T-helper 9 cell (primary cell): ENCODE measurements at regions not wholly inside any gene's neighbourhood (a gene's known extent, or its start where the extent isn't known, plus 50 kb on each side); places are given as distances from the start of the nearest gene placed in this dataset.

ENCODE experiments used
- DNase-seq: peaks from one replicate; pipeline ENCODE4 v3.0.0-alpha.2; 2020

- DNase-seq: no peak
Observed at GRCh38 chr16:86166414-86166813, 267.5 kb downstream of the IRF8 start.

DNA sequence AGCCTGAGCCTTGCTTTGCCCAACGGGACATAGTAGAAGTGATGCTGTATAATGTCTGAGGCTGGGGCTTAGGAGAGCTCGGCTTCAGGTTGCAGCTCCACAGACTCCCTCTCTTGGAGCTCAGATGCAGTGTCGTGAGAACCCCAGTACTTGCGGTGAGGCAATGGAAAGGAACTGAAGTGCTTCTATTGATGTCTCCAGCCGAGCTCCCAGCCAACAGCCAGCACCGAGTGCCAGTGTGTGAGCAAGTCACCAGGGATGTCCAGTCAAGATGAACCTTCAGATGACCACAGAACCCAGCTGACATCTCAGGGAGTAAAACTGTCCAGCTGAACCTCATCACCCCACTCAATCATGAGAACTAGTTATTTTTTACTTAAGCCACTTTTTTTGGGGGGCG is 268.1 kb downstream of the IRF8 start:
- DNase-seq: no peak

DNA sequence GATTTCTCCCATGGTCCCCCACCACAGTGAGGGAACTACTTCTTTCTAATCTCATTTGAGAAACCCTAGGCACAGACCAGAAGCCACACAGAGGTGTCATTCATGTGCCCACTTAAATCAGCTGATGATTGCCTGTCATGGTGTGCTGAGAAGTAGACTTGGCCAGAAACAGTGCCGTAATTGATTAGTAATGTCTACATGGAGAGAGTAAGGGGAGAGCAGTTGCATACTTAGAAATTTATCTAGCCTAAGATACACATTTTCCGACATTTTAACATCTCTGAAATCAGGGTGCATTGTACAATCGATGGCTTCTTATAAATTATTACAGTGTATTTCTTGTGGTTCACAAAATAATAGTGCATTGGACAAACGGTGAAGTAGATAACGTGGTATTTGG is 271.8 kb downstream of the IRF8 start:
- no peak for DNase-seq

- no peak for DNase-seq
Observed at GRCh38 chr16:86171329-86171728, 272.4 kb downstream of the IRF8 start.

- no peak for DNase-seq
Observed at GRCh38 chr16:86175816-86176215, 276.9 kb downstream of the IRF8 start.

GRCh38 chr16:86176462-86176861 is 277.5 kb downstream of the IRF8 start:
- DNase-seq: no peak

GRCh38 chr16:86180244-86180643 is 281.3 kb downstream of the IRF8 start:
- DNase-seq: no peak

DNA sequence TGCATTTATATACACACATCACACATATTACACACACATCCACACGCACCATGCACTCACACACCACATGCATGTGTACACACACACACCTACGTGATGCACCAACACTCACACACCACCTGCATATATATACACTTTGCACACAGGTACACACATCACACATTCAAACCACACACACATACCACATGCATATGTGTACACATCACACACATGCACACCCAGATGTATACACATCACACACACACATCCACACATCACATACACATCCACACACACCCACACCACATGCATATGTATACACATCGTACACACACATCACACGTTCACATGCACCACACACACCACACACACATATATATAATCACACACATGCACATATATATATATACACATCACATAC is 281.8 kb downstream of the IRF8 start:
- DNase-seq: no peak

DNA sequence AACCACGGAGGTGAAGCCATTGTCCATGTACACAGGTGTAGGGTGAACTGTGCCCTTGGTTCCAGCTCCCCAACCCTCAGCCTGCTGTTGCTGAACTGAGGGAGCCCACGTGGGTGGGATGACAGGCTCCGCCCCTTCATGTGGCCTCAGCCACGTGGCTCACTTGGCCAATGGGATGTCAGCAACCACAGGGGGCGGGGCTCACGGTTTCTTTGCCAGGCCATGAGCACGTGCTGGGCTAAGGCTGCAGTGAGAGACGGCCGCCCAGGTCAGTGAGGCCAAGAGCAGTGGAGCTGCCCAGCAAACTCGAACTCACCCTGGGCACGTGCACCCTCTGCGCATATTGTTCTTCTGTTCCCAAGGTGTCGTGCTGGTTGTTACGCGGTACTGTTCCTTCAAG is 282.6 kb downstream of the IRF8 start:
- DNase-seq: no peak

DNA sequence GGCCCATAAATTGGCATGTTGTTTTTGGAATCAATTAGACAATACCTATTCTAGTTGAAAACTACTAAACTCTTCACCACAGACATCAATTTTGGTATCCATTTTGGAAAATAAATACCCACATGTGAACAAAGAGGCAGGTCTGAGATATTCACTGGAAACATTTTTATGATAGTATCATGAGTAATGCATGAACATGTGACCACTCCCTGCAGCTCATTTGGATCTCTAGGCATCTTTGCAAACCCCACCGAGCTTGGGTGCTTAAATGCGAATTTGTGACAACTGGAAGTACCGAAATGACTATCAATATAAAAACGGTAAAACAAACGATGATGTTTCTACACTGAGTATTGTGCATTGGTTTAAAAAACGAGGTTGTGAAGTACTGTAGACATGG is 285.2 kb downstream of the IRF8 start:
- no peak for DNase-seq

DNA sequence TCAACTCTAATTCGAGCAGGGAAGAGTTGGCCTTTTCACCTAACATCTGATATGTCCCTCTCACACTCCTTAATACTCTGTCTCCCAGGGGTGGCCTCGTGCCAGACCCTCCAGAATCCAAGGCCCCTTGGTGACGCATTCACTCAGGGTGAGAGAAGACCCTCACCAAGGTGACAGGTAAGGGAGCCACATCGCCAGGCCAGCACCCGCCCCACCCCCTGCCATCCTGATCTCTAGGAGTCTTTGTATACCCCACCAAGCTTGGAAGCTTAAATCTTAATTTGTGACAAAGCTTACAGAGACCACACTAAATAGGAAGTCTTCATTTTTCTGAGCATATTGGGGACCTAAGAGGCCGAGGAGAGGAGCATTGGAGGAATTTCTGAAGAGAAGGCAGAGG is 286.1 kb downstream of the IRF8 start:
- no peak for DNase-seq

DNA sequence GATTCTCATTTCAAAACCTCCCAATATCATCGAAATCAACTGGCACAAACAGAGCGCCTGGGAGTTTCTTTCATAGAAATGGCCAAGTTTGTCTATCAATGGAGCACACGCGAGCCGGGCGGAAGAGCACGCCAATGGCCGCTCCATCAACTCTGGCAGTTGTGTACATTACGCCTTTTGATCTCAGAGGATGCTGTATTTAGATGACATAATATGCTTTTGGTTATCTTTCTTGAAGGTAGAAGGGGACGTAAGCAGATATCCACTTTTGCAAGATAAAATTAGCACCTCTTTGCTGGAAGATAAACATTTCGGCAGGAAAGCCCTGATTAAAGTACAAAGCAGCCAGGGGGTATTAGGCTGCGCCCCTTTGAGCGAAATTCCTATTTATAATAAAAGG is 287.4 kb downstream of the IRF8 start:
- no peak for DNase-seq

DNA sequence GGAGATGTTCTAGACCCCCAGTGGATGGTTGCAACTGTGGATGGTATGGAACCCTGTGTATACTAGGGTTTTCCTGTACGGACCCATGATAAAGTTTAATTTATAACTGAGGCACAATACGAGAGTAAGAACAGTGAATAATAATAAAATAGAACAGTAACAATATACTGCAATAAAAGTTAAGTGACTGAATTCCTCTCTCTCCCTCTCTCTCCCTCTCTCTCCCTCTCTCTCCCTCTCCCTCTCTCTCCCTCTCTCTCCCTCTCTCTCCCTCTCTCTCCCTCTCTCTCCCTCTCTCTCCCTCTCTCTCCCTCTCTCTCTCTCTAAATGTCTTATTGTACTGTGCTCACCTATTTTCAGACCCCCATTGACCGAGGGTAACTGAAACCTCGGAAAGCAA is 291.0 kb downstream of the IRF8 start:
- DNase-seq: no peak

DNA sequence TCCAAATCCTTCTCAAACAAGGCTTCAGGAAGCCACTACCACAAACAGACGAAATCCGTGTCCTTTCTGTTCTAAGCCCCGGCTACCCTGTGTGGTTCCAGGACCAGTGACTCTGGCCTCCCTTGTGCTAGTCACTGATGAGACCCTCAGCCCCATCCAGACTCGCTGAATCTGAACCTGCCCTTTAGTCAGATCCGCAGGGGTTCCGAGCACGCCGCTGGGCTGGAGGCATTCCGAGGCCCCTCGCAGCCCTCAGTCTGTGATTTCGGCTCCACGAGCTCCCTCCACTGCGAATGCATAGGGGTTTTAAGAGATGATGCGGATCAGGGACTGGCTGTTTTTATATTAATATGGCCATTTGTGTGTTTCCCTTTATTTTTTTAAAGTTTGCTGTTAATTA is 292.7 kb downstream of the IRF8 start:
- DNase-seq: no peak

- no peak for DNase-seq
Observed at GRCh38 chr16:86193528-86194193, 294.7 kb downstream of the IRF8 start.

DNA sequence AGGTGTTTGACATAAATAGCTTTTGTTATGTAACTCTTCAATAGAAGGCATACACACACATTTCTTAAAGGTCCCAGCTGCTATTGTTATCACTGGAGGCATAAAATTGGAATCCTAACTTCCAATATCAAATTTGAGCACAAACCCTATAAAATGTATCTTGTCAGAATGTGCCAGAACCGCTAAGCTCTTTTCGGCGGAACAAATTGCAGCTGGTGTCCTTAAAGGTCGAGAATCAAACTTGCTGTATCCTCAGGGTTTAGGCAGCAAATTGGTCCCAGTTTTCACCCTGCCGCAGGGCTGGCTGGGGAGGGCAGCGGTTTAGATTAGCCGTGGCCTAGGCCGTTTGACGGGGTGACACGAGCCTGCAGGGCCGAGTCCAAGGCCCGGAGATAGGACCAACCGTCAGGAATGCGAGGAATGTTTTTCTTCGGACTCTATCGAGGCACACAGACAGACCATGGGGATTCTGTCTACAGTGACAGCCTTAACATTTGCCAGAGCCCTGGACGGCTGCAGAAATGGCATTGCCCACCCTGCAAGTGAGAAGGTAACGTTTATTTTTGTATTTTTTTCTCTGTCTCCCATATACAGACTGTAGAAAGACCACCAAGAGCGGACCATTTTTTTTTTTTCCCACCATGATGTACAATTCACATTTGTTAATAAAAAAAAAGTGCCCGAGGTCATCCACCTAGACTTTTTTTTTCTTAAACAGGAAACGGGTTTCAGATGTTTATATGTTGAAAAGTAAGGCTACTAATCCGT is 297.1 kb downstream of the IRF8 start:
- DNase-seq: no peak

- no peak for DNase-seq
Observed at GRCh38 chr16:86196687-86197391, 297.9 kb downstream of the IRF8 start.

GRCh38 chr16:86198206-86199118 is 299.5 kb downstream of the IRF8 start:
- no peak for DNase-seq

GRCh38 chr16:86199182-86199581 is 300.2 kb downstream of the IRF8 start:
- no peak for DNase-seq

GRCh38 chr16:86199871-86200695 is 301.1 kb downstream of the IRF8 start:
- no peak for DNase-seq

GRCh38 chr16:86200722-86201121 is 301.8 kb downstream of the IRF8 start:
- DNase-seq: no peak

DNA sequence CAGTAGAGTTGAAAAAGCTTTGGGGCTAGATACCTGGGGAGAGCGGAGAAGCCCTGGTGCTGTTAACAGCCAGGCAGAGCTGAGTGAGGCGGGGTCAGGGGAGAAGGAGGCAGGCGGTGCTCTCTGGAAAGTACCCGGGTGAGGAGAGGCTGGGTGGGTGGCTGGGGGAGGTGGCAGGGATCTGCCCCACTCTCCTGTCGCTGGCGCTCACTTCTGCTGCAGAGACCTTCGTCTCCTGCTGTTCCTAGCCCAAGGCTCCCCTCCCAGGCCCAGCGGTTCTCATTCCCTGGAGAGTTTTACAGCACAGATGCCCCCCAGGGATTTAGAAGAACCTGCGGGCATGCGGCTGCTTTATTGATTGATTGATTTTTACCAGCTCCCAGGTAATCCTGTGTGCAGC is 302.8 kb downstream of the IRF8 start:
- DNase-seq: no peak
